ENCODE measurements at regions not wholly inside any gene's neighbourhood (a gene's known extent, or its start where the extent isn't known, plus 50 kb on each side); places are given as distances from the start of the nearest gene placed in this dataset.

- no peak for TF ChIP-seq CTCF (conservative IDR thresholded peaks at IDR 0.05; ENCODE audit: low read length)
- no peak for TF ChIP-seq EZH2phosphoT487 (IDR thresholded peaks at IDR 0.05; ENCODE audit: borderline replicate concordance, low read depth, low read length)
Observed at GRCh38 chr5:82807021-82807420, 270.2 kb downstream of the TMEM167A start.
